ENCODE measurements at regions not wholly inside any gene's neighbourhood (a gene's known extent, or its start where the extent isn't known, plus 50 kb on each side); places are given as distances from the start of the nearest gene placed in this dataset.

DNA sequence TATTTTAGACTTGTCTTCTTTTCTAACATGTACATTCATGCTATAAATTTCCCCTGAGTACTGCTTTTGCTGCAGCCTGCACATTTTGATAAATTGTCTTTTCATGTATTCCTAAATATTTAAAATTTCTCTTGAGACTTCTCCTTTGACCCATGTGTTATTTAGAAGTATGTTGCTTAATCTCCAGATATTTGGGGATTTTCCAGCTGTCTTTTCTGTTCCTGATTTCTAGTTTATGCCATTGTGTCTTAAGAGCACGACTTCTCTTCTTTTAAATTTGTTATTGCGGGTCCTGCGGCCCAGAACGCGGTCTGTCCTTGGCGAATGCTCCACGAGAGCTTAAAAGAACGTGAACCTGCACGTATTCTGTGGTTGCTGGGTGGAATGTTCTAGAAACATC, 136.4 kb downstream of the KIF26A start:
- DNase-seq (peak in 1 of 5 donors; percentile 16), FAIRE-seq (no peak)
- Histone ChIP-seq H3K4me1 (ENCODE audit: control insufficient read depth in 2 of 3, insufficient read depth in 2 of 3, low read depth in 1 of 3, low read length in 3 of 3) (no peaks in the 10 kb centered on the region), H3K9ac (ENCODE audit: low read length in 3 of 3) (no peak overlapping the region), H3K4me3 (ENCODE audit: low read length in 3 of 3) (no peak overlapping the region), H3K27me3 (ENCODE audit: control insufficient read depth, insufficient read depth, low read length) (peaks cover 2% of the 10 kb centered on the region), H3K36me3 (ENCODE audit: control insufficient read depth in 2 of 3, insufficient read depth in 3 of 3, low read length in 3 of 3) (no peaks in the 10 kb centered on the region), H3K27ac (ENCODE audit: low read depth in 2 of 2, low read length in 2 of 2) (no peak overlapping the region), H3K9me3 (ENCODE audit: control insufficient read depth in 2 of 3, insufficient read depth in 1 of 3, low read length in 3 of 3) (no peaks in the 10 kb centered on the region)
- TF ChIP-seq, protein P1, sequence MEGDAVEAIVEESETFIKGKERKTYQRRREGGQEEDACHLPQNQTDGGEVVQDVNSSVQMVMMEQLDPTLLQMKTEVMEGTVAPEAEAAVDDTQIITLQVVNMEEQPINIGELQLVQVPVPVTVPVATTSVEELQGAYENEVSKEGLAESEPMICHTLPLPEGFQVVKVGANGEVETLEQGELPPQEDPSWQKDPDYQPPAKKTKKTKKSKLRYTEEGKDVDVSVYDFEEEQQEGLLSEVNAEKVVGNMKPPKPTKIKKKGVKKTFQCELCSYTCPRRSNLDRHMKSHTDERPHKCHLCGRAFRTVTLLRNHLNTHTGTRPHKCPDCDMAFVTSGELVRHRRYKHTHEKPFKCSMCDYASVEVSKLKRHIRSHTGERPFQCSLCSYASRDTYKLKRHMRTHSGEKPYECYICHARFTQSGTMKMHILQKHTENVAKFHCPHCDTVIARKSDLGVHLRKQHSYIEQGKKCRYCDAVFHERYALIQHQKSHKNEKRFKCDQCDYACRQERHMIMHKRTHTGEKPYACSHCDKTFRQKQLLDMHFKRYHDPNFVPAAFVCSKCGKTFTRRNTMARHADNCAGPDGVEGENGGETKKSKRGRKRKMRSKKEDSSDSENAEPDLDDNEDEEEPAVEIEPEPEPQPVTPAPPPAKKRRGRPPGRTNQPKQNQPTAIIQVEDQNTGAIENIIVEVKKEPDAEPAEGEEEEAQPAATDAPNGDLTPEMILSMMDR (IDR thresholded peaks at IDR 0.05; ENCODE audit: borderline replicate concordance, extremely low read depth, insufficient read depth), result no peak
- intact Hi-C loops (cut with DNase I), result no loop called here

DNA sequence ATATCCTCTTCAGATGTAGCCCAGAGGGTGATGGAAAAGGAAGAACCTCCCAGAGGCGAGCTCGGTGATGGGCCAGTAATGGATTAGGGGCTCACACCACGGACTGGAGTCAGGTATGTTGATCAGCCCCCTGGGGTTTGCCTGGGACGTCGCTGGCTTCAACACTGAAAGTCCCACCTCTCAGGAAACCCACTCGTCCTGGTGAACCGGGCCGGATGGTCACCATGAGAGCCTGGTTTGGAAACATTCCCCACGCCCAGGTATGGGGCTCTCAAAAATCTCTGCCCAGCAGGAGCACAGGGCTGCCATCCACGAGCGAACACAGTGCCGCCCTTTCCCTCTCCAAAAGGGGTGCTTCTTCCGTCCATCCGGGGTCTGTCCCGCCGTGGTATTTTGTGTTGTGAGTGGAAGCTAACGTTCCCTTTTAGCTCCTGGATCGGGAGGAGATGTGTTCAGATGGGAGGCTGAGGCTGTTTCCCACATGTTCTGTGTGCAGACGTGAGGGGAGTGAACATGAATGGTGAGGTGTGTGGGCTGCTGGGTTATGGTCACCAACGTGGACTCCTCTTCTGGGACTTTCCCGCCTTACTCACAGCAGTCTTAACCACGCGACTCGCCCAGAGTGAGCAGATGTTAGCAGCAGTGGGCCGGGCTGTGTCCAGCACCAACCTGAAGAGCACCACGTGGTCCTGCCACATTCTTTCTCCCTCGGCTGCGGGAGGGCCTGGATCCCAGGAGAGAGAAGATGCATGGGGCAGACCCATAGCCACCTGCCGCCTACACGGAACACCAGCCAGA, 139.2 kb downstream of the KIF26A start:
- Histone ChIP-seq H3K36me3 (ENCODE audit: control insufficient read depth in 2 of 3, insufficient read depth in 3 of 3, low read length in 3 of 3) (no peaks in the 10 kb centered on the region), H3K4me1 (ENCODE audit: control insufficient read depth in 2 of 3, insufficient read depth in 2 of 3, low read depth in 1 of 3, low read length in 3 of 3) (no peaks in the 10 kb centered on the region), H3K4me3 (ENCODE audit: low read length in 3 of 3) (no peak overlapping the region), H3K9ac (ENCODE audit: low read length in 3 of 3) (no peak overlapping the region), H3K9me3 (ENCODE audit: control insufficient read depth in 2 of 3, insufficient read depth in 1 of 3, low read length in 3 of 3) (no peaks in the 10 kb centered on the region), H3K27me3 (ENCODE audit: control insufficient read depth, insufficient read depth, low read length) (peaks cover 2% of the 10 kb centered on the region), H3K27ac (ENCODE audit: low read depth in 2 of 2, low read length in 2 of 2) (no peak overlapping the region)
- peak in 3 of 5 donors; percentile 5 to 43 (median 15) for DNase-seq
- TF ChIP-seq, protein P1 (IDR thresholded peaks at IDR 0.05; ENCODE audit: borderline replicate concordance, extremely low read depth, insufficient read depth), result no peak
- FAIRE-seq, result no peak
- intact Hi-C loops (cut with DNase I), result no loop called here

DNA sequence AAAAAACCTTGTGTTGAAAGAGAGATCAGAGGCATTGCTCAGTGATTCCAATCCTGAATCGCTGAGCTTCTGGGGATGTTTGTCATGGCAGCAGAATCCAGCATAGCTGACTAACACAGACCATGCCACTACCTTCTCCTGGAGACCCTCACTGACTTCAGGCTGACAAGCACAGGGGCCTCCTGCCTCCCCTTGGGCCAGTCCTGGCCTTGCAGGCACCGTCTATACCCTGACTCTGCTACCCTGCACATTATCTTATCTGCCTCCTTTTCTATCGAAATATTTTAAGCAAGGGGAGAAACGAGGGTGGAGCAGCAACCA, 139.8 kb downstream of the KIF26A start:
- Histone ChIP-seq H3K27me3 (ENCODE audit: control insufficient read depth, insufficient read depth, low read length) (peaks cover 2% of the 10 kb centered on the region), H3K36me3 (ENCODE audit: control insufficient read depth in 2 of 3, insufficient read depth in 3 of 3, low read length in 3 of 3) (no peaks in the 10 kb centered on the region), H3K4me3 (ENCODE audit: low read length in 3 of 3) (no peak overlapping the region), H3K9ac (ENCODE audit: low read length in 3 of 3) (no peak overlapping the region), H3K9me3 (ENCODE audit: control insufficient read depth in 2 of 3, insufficient read depth in 1 of 3, low read length in 3 of 3) (no peaks in the 10 kb centered on the region), H3K27ac (ENCODE audit: low read depth in 2 of 2, low read length in 2 of 2) (no peak overlapping the region), H3K4me1 (ENCODE audit: control insufficient read depth in 2 of 3, insufficient read depth in 2 of 3, low read depth in 1 of 3, low read length in 3 of 3) (no peaks in the 10 kb centered on the region)
- FAIRE-seq, result no peak
- TF ChIP-seq, protein P1 (IDR thresholded peaks at IDR 0.05; ENCODE audit: borderline replicate concordance, extremely low read depth, insufficient read depth), result no peak
- peak in 2 of 5 donors; percentile 6 to 14 for DNase-seq
- intact Hi-C loops (cut with DNase I), result no loop called here
